GM10266 (cell line): ENCODE measurements at regions not wholly inside any gene's neighbourhood (a gene's known extent, or its start where the extent isn't known, plus 50 kb on each side); places are given as distances from the start of the nearest gene placed in this dataset.

ENCODE experiments used
- DNase-seq: peaks from one replicate; pipeline ENCODE4 v3.0.0; 2012; ENCODE audit errors: extremely low spot score
- CTCF ChIP-seq: IDR thresholded peaks from 2 replicates; pipeline ENCODE4 v1.5.1; 2012; ENCODE audit warnings: mild to moderate bottlenecking, low read depth; ENCODE audit not compliant: control insufficient read depth, insufficient read depth; ENCODE audit errors: missing control alignments

GRCh38 chr2:206368484-206368883, 74.8 kb upstream of the ADAM23 start:
- no peak for TF ChIP-seq CTCF

GRCh38 chr2:206368933-206369569, 74.3 kb upstream of the ADAM23 start:
- no peak for DNase-seq
- TF ChIP-seq CTCF = no peak

More at GRCh38 chr2:206368484-206368883, 74.8 kb upstream of the ADAM23 start:
- DNase-seq = no peak

- no peak for DNase-seq
- no peak for TF ChIP-seq CTCF
Measured at GRCh38 chr2:206375956-206376355, 67.4 kb upstream of the ADAM23 start.

GRCh38 chr2:206378835-206379234, 64.5 kb upstream of the ADAM23 start:
- TF ChIP-seq CTCF = no peak
- no peak for DNase-seq

- TF ChIP-seq CTCF = no peak
- DNase-seq = no peak
Measured at GRCh38 chr2:206379266-206379665, 64.1 kb upstream of the ADAM23 start.

- TF ChIP-seq CTCF = no peak
- DNase-seq = no peak
Measured at GRCh38 chr2:206379886-206380285, 63.4 kb upstream of the ADAM23 start.

- TF ChIP-seq CTCF = no peak
Measured at GRCh38 chr2:206381881-206382280, 61.5 kb upstream of the ADAM23 start.

More at GRCh38 chr2:206381881-206382280, 61.5 kb upstream of the ADAM23 start:
- no peak for DNase-seq
